Neuronal stem cell (in vitro differentiated cells): ENCODE measurements at regions not wholly inside any gene's neighbourhood (a gene's known extent, or its start where the extent isn't known, plus 50 kb on each side); places are given as distances from the start of the nearest gene placed in this dataset.

Experiments
- DNase-seq: peaks from one replicate; pipeline ENCODE4 v3.0.0-alpha.2; 2013; ENCODE audit warnings: low spot score
- H2AFZ ChIP-seq: one replicate; pipeline ENCODE4 v1.6.1; 2013; ENCODE audit warnings: mild to moderate bottlenecking, low read length, inconsistent platforms
- H2AK5ac ChIP-seq: 2 replicates; pipeline ENCODE4 v1.6.1; 2013; ENCODE audit warnings: low read depth, mild to moderate bottlenecking, inconsistent platforms, low read length, moderate library complexity, mixed read lengths
- H2BK120ac ChIP-seq: 2 replicates; pipeline ENCODE4 v1.6.1; 2013; ENCODE audit warnings: low read depth, mild to moderate bottlenecking, inconsistent platforms, low read length, moderate library complexity, mixed read lengths
- H2BK12ac ChIP-seq: one replicate; pipeline ENCODE4 v1.6.1; 2013; ENCODE audit warnings: low read length, inconsistent platforms
- H2BK15ac ChIP-seq: 2 replicates; pipeline ENCODE4 v1.6.1; 2013; ENCODE audit warnings: mild to moderate bottlenecking, low read length, inconsistent platforms, mixed read lengths
- H2BK5ac ChIP-seq: one replicate; pipeline ENCODE4 v1.6.1; 2013; ENCODE audit warnings: inconsistent platforms, mild to moderate bottlenecking, low read length, moderate library complexity
- H3K14ac ChIP-seq: one replicate; pipeline ENCODE4 v1.6.1; 2013; ENCODE audit warnings: low read length, inconsistent platforms
- H3K18ac ChIP-seq: 2 replicates; pipeline ENCODE4 v1.6.1; 2013; ENCODE audit warnings: low read length, inconsistent platforms
- H3K23ac ChIP-seq: 2 replicates; pipeline ENCODE4 v1.6.1; 2013; ENCODE audit warnings: low read depth, mild to moderate bottlenecking, mixed read lengths, low read length, inconsistent platforms; ENCODE audit not compliant: poor library complexity
- H3K27ac ChIP-seq: replicated peaks from 3 replicates; pipeline ENCODE4 v1.5.1; 2013; ENCODE audit warnings: low read length, inconsistent platforms
- H3K27me3 ChIP-seq, 3 experiments: 2 replicates each; pipeline ENCODE4 v1.6.1; 2013; ENCODE audit warnings: low read length in 3 of 3, mild to moderate bottlenecking in 2 of 3, inconsistent platforms in 1 of 3, low read depth in 1 of 3, mixed read lengths in 1 of 3, moderate library complexity in 1 of 3; ENCODE audit not compliant: control insufficient read depth in 3 of 3, insufficient read depth in 3 of 3
- H3K36me3 ChIP-seq, 2 donors: replicated peaks in 1 of 2; 2 replicates each; pipeline ENCODE4 v1.6.1; 2013; ENCODE audit warnings: low read length in 2 of 2; ENCODE audit not compliant: control insufficient read depth in 2 of 2, insufficient read depth in 2 of 2
- H3K4ac ChIP-seq: 2 replicates; pipeline ENCODE4 v1.6.1; 2013; ENCODE audit warnings: inconsistent platforms, mild to moderate bottlenecking, low read length, moderate library complexity
- H3K4me1 ChIP-seq, 2 donors: 1 replicate in 1 of 2; 2 replicates in 1 of 2; pipeline ENCODE4 v1.6.1; 2013; ENCODE audit warnings: low read length in 2 of 2, low read depth in 1 of 2; ENCODE audit not compliant: control insufficient read depth in 2 of 2, insufficient read depth in 1 of 2
- H3K4me2 ChIP-seq: one replicate; pipeline ENCODE4 v1.6.1; 2013; ENCODE audit warnings: mild to moderate bottlenecking, low read length, inconsistent platforms; ENCODE audit not compliant: insufficient read depth, poor library complexity, severe bottlenecking
- H3K4me3 ChIP-seq, 2 donors: 2 replicates each; pipeline ENCODE4 v1.5.1; 2013; ENCODE audit warnings: low read length in 2 of 2, mild to moderate bottlenecking in 2 of 2, inconsistent platforms in 1 of 2, moderate library complexity in 1 of 2
- H3K79me1 ChIP-seq: one replicate; pipeline ENCODE4 v1.6.1; 2013; ENCODE audit warnings: low read depth, mild to moderate bottlenecking, inconsistent platforms, low read length, moderate library complexity
- H3K9ac ChIP-seq: one replicate; pipeline ENCODE4 v1.6.1; 2013; ENCODE audit warnings: mild to moderate bottlenecking, low read depth, low read length, inconsistent platforms; ENCODE audit not compliant: poor library complexity
- H3K9me3 ChIP-seq, 2 donors: replicated peaks in 1 of 2; 2 replicates each; pipeline versions ENCODE3 to v1.6.1; 2013; ENCODE audit warnings: low read length in 2 of 2, mild to moderate bottlenecking in 2 of 2, inconsistent platforms in 1 of 2, low read depth in 1 of 2, mixed read lengths in 1 of 2, moderate library complexity in 1 of 2; ENCODE audit not compliant: control insufficient read depth in 2 of 2, insufficient read depth in 1 of 2
- H4K8ac ChIP-seq: one replicate; pipeline ENCODE4 v1.6.1; 2013; ENCODE audit warnings: low read depth, mild to moderate bottlenecking, inconsistent platforms, low read length, moderate library complexity
- H4K91ac ChIP-seq: one replicate; pipeline ENCODE4 v1.6.1; 2013; ENCODE audit warnings: low read length, low read depth, mild to moderate bottlenecking, inconsistent platforms; ENCODE audit not compliant: poor library complexity
- WGBS, 2 donors: extraction: QIAGEN DNeasy Blood & Tissue Kit; methylation state at CpG; one replicate each; pipeline ENCODE4 v1.1.7; 2013; ENCODE audit warnings: missing lambda C conversion rate in 2 of 2, mixed read lengths in 1 of 2; ENCODE audit not compliant: insufficient read length in 2 of 2, insufficient replicate concordance in 1 of 2; ENCODE audit errors: extremely low coverage in 2 of 2; 5-methylcytosine and 5-hydroxymethylcytosine counted together

DNA sequence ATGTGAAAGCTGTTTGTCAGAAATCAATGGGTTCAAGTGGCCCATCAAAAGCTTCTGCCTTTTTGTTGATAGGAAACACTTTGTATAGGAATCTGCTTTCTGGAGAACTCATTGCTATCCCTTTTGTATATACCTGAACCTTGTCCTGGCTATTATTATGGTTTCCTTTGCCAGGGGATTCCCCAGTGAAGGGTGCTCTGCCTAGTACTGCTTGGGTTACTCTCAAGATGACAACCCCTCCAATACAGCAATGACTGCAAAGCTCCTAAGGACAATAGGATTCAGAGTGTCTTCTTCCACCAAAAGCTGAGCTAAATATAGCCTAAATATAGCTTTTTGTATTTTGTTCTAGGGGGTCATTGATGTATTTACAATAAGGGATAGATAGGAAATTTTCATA lies 54.0 kb upstream of the PTPRK start:
- Histone ChIP-seq H2BK15ac (no peak overlapping the region), H3K27me3 (no peaks in the 10 kb centered on the region), H4K8ac (no peak overlapping the region), H3K27ac (no peak overlapping the region), H3K18ac (no peak overlapping the region), H2BK12ac (no peak overlapping the region), H3K36me3 (no peaks in the 10 kb centered on the region), H3K4me1 (peaks cover 0 to 4% of the 10 kb centered on the region in 2 donors), H4K91ac (no peak overlapping the region), H3K23ac (no peak overlapping the region), H3K4me3 (no peak overlapping the region), H3K9me3 (no peaks in the 10 kb centered on the region), H2AK5ac (no peak overlapping the region), H2BK120ac (no peak overlapping the region), H3K4ac (no peak overlapping the region), H3K79me1 (no peaks in the 10 kb centered on the region), H3K4me2 (no peak overlapping the region), H2AFZ (no peak overlapping the region), H2BK5ac (no peak overlapping the region), H3K9ac (no peak overlapping the region), H3K14ac (no peak overlapping the region)
- DNase-seq, result no peak

DNA sequence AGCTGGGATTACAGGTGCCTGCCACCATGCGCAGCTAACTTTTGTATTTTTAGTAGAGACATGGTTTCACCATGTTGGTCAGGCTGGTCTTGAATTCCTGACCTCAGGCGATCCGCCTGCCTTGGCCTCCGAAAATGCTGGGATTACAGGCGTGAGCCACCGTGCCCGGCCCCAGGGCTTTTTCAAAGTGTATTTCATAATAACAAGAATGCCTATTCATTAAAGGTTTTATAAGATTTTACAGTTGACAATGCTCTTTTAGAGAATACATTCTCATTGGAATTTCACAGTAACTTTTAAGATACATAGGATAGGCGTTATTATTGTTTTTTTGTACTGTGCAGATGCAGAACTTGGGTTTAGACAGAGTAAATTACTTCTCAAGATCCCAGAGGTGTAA lies 52.6 kb upstream of the PTPRK start:
- WGBS, 2 donors, result no CpG with 5 or more reads among the region's 8 CpGs

DNA sequence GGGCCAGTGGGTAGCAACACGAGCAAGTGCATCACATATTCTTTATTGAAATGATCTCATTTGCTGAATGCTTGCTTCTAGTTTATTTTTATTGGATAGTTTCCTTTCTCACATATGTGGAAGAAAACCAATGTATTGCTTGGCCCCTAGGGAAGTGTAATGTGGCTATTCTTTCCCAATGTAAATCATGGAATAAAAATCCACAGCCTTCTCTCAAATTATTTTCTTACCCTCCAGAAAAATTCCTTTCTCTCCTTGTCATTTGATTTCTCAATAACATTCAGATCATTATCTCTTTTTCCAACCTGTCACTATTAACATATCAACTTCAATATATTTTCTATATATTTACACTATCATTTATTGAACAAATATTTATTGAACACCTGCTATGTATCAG lies 51.9 kb upstream of the PTPRK start:
- H2BK5ac ChIP-seq, result no peak overlapping the region

More for the DNA sequence above, 52.6 kb upstream of the PTPRK start:
- no peak overlapping the region for H2BK120ac ChIP-seq
- H3K27me3 ChIP-seq, result no peaks in the 10 kb centered on the region
- H2BK5ac ChIP-seq, result no peak overlapping the region
- no peak overlapping the region for H2BK12ac ChIP-seq
- no peak overlapping the region for H4K8ac ChIP-seq
- no peak overlapping the region for H3K9ac ChIP-seq
- H3K79me1 ChIP-seq, result no peaks in the 10 kb centered on the region
- DNase-seq, result no peak
- H4K91ac ChIP-seq, result no peak overlapping the region
- no peak overlapping the region for H3K14ac ChIP-seq
- no peak overlapping the region for H3K4me2 ChIP-seq
- H3K4me1 ChIP-seq, result peaks cover 0 to 4% of the 10 kb centered on the region in 2 donors
- no peak overlapping the region for H3K27ac ChIP-seq
- H2AK5ac ChIP-seq, result no peak overlapping the region
- no peak overlapping the region for H3K4me3 ChIP-seq
- H2BK15ac ChIP-seq, result no peak overlapping the region
- H3K9me3 ChIP-seq, result no peaks in the 10 kb centered on the region
- H3K4ac ChIP-seq, result no peak overlapping the region
- H2AFZ ChIP-seq, result no peak overlapping the region
- no peaks in the 10 kb centered on the region for H3K36me3 ChIP-seq
- H3K18ac ChIP-seq, result no peak overlapping the region
- H3K23ac ChIP-seq, result no peak overlapping the region

DNA sequence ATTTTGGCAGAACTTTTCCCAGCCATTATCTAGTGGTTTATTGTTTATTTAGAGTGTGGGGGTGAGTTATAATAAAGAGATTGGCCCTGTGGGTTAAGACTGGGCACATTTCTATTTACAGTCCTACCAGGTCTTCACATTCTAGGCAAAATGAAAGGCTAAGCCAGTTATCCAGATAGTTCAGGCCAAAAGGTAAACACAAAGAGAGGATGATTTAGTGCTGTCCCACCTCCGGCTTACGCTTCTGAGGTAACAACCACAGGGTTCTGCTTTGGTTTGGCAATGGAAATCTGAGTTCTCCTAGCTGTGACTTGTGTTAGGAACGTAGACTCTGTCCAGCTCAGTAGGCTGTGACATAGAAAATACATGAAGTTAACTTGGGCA lies 50.3 kb upstream of the PTPRK start:
- H3K36me3 ChIP-seq, result no peaks in the 10 kb centered on the region
- WGBS, 2 donors, result no CpG with 5 or more reads among the region's 3 CpGs
- no peaks in the 10 kb centered on the region for H3K9me3 ChIP-seq
- H3K4me3 ChIP-seq, result no peak overlapping the region
- no peak overlapping the region for H2AFZ ChIP-seq
- no peak overlapping the region for H3K4me2 ChIP-seq
- no peak overlapping the region for H3K9ac ChIP-seq
- no peak overlapping the region for H2BK15ac ChIP-seq
- no peak overlapping the region for H2BK5ac ChIP-seq
- H3K79me1 ChIP-seq, result no peaks in the 10 kb centered on the region
- no peak for DNase-seq
- H3K27me3 ChIP-seq, result no peaks in the 10 kb centered on the region
- no peak overlapping the region for H3K27ac ChIP-seq
- H2AK5ac ChIP-seq, result no peak overlapping the region
- H3K18ac ChIP-seq, result no peak overlapping the region
- no peak overlapping the region for H3K14ac ChIP-seq
- H3K4ac ChIP-seq, result no peak overlapping the region
- H2BK120ac ChIP-seq, result no peak overlapping the region
- H2BK12ac ChIP-seq, result no peak overlapping the region
- H3K4me1 ChIP-seq, result peaks cover 0 to 4% of the 10 kb centered on the region in 2 donors
- no peak overlapping the region for H4K91ac ChIP-seq
- H4K8ac ChIP-seq, result no peak overlapping the region
- no peak overlapping the region for H3K23ac ChIP-seq

More for the DNA sequence above, 51.9 kb upstream of the PTPRK start:
- H3K14ac ChIP-seq, result no peak overlapping the region
- peaks cover 0 to 4% of the 10 kb centered on the region in 2 donors for H3K4me1 ChIP-seq
- no peak overlapping the region for H3K23ac ChIP-seq
- no peak overlapping the region for H3K27ac ChIP-seq
- no peak overlapping the region for H3K4me2 ChIP-seq
- H2AFZ ChIP-seq, result no peak overlapping the region
- no peaks in the 10 kb centered on the region for H3K27me3 ChIP-seq
- H3K4me3 ChIP-seq, result no peak overlapping the region
- H4K8ac ChIP-seq, result no peak overlapping the region
- no peak overlapping the region for H2BK15ac ChIP-seq
- no peaks in the 10 kb centered on the region for H3K9me3 ChIP-seq
- no peak overlapping the region for H3K18ac ChIP-seq
- no peak overlapping the region for H3K9ac ChIP-seq
- no CpG with 5 or more reads among the region's 1 CpG for WGBS, 2 donors
- no peak overlapping the region for H2AK5ac ChIP-seq
- H2BK120ac ChIP-seq, result no peak overlapping the region
- no peak overlapping the region for H2BK12ac ChIP-seq
- H3K36me3 ChIP-seq, result no peaks in the 10 kb centered on the region
- H3K79me1 ChIP-seq, result no peaks in the 10 kb centered on the region
- no peak overlapping the region for H3K4ac ChIP-seq
- no peak overlapping the region for H4K91ac ChIP-seq
- DNase-seq, result no peak
